OCI-LY3 (cell line): ENCODE measurements at regions not wholly inside any gene's neighbourhood (a gene's known extent, or its start where the extent isn't known, plus 50 kb on each side); places are given as distances from the start of the nearest gene placed in this dataset.

Experiments used
- EZH2phosphoT487 ChIP-seq: fragments of 200-600 bp; shearing (Covaris generic); IDR thresholded peaks from 2 replicates; pipeline ENCODE4 v1.6.1; 2018; ENCODE audit warnings: antibody characterized with exemption, mixed run types, low read depth
- TF ChIP-seq, protein P1 (sequence below): fragments of 200-600, 300-600 bp; sonication (generic); IDR thresholded peaks from 2 replicates; pipeline ENCODE4 v1.5.1; 2014; ENCODE audit warnings: antibody characterized with exemption, low read length, low read depth

DNA sequence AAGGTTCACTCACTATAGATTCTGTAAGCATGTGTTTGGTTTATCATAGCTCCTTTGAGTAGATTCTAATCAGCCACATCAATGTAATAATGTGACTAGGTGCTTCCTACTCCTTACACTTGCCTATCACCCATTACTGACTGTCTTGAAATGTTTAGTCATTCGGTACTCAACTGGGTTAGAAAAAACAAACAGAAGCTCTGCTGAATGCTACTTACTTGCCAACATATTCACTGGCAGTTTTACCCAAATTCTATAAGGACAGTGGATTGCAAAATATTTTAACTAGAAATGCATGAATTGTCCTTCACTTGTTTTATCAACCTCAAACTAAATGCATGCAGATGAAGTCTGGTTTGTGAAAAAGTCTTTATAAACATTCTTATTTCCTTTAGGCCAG lies 352.1 kb upstream of the ALCAM start:
- TF ChIP-seq, protein P1, sequence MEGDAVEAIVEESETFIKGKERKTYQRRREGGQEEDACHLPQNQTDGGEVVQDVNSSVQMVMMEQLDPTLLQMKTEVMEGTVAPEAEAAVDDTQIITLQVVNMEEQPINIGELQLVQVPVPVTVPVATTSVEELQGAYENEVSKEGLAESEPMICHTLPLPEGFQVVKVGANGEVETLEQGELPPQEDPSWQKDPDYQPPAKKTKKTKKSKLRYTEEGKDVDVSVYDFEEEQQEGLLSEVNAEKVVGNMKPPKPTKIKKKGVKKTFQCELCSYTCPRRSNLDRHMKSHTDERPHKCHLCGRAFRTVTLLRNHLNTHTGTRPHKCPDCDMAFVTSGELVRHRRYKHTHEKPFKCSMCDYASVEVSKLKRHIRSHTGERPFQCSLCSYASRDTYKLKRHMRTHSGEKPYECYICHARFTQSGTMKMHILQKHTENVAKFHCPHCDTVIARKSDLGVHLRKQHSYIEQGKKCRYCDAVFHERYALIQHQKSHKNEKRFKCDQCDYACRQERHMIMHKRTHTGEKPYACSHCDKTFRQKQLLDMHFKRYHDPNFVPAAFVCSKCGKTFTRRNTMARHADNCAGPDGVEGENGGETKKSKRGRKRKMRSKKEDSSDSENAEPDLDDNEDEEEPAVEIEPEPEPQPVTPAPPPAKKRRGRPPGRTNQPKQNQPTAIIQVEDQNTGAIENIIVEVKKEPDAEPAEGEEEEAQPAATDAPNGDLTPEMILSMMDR, result no peak
- no peak for TF ChIP-seq EZH2phosphoT487
